Right cardiac atrium (tissue), 5 donors: ENCODE measurements at regions not wholly inside any gene's neighbourhood (a gene's known extent, or its start where the extent isn't known, plus 50 kb on each side); places are given as distances from the start of the nearest gene placed in this dataset.
A peak's percentile ranks its signal among the peaks of the same experiment; 100 is the strongest.

Experiments used
- ATAC-seq, 2 donors: fragments of 200-7000 bp; cut with Tn5 transposase; one replicate each; pipeline versions ENCODE4 v1.8.0 to v1.9.1; 2020; ENCODE audit warnings: moderate library complexity in 2 of 2, mild to moderate bottlenecking in 1 of 2
- DNase-seq, 3 donors: peaks; one replicate each; pipeline ENCODE4 v3.0.0-alpha.2; 2020
- H3K27ac ChIP-seq: one replicate; pipeline ENCODE4 v1.5.1; 2013; ENCODE audit warnings: mild to moderate bottlenecking, low read length, control low read depth, moderate library complexity
- H3K27me3 ChIP-seq: one replicate; pipeline ENCODE4 v1.6.1; 2013; ENCODE audit not compliant: control insufficient read depth, insufficient read depth
- H3K4me1 ChIP-seq: one replicate; pipeline ENCODE4 v1.6.1; 2013; ENCODE audit warnings: low read length; ENCODE audit not compliant: control insufficient read depth, insufficient read depth
- H3K4me3 ChIP-seq: one replicate; pipeline ENCODE4 v1.5.1; 2013; ENCODE audit warnings: low read length, control low read depth
- H3K9me3 ChIP-seq: one replicate; pipeline ENCODE4 v1.6.1; 2013; ENCODE audit warnings: low read length; ENCODE audit not compliant: control insufficient read depth
- WGBS: extraction: QIAGEN DNeasy Blood & Tissue Kit; methylation state at CpG from one replicate; pipeline ENCODE4 v1.1.7; 2013; 5-methylcytosine and 5-hydroxymethylcytosine counted together
- intact Hi-C, 4 donors: fragments of 100-400 bp; cut with DNase I; formaldehyde crosslinking; loops; one replicate each; pipeline versions ENCODE4 v1.11.0 to v1.14.0; 2022 to 2023
- donor health status: healthy with polysubstance abuse.
- donor health status: DM: no; HTN: yes; CAD: no.
- donor health status: DM: no; HTN: no; CAD: no.
- donor health status: DM: no; HTN: yes; CAD: no; lungs with severe emphysema.
- donor health status: DM: yes; HTN: yes; CAD: no.

- DNase-seq (peak in 2 of 3 donors; percentile 78), ATAC-seq (peak in 1 of 2 donors; percentile 34)
- H3K4me1 ChIP-seq: peaks cover 13% of the 10 kb centered on the region
- intact Hi-C loops: loop anchor here (5.0 to 10.0 kb wide), 4 partner anchors 47 to 137 kb away; partner anchors contain the start of gene BCOR (in 2 of the 4)
- no peaks in the 10 kb centered on the region for H3K27me3 ChIP-seq
- peak overlapping the region; percentile 34 for H3K27ac ChIP-seq
- WGBS: 41% methylated on average over 60 of the region's 60 CpGs
- no peak overlapping the region for H3K4me3 ChIP-seq
- no peaks in the 10 kb centered on the region for H3K9me3 ChIP-seq
Observed at GRCh38 chrX:40151211-40152172, 53.7 kb upstream of the BCOR start.

DNA sequence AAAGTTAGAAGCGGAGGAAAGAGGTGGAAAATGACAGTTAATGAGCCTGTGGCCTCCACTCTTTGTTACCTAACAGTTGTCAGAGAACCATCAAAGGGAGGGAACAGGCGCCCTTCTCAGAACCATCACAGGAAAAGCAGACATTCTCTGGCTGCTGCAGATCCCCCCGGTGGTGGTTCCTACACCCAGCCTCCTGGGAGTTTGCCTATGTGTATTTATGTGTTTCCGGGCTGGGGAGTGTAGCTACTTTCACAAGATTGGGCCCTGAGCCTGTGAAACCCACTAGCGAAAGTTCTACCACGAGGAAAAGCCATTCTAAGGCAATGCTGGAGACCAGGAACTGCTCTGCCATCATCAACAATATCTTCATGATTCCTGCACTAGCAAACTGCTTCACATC, 52.7 kb upstream of the BCOR start:
- ATAC-seq: no peak
- H3K9me3 ChIP-seq: no peaks in the 10 kb centered on the region
- 58% methylated on average over 6 of the region's 6 CpGs for WGBS
- no peak for DNase-seq
- no peak overlapping the region for H3K4me3 ChIP-seq
- no peaks in the 10 kb centered on the region for H3K27me3 ChIP-seq
- H3K4me1 ChIP-seq: peaks cover 13% of the 10 kb centered on the region
- intact Hi-C loops: loop anchor here (5.0 to 10.0 kb wide), 4 partner anchors 46 to 136 kb away; partner anchors contain the start of gene BCOR (in 2 of the 4)
- H3K27ac ChIP-seq: no peak overlapping the region

DNA sequence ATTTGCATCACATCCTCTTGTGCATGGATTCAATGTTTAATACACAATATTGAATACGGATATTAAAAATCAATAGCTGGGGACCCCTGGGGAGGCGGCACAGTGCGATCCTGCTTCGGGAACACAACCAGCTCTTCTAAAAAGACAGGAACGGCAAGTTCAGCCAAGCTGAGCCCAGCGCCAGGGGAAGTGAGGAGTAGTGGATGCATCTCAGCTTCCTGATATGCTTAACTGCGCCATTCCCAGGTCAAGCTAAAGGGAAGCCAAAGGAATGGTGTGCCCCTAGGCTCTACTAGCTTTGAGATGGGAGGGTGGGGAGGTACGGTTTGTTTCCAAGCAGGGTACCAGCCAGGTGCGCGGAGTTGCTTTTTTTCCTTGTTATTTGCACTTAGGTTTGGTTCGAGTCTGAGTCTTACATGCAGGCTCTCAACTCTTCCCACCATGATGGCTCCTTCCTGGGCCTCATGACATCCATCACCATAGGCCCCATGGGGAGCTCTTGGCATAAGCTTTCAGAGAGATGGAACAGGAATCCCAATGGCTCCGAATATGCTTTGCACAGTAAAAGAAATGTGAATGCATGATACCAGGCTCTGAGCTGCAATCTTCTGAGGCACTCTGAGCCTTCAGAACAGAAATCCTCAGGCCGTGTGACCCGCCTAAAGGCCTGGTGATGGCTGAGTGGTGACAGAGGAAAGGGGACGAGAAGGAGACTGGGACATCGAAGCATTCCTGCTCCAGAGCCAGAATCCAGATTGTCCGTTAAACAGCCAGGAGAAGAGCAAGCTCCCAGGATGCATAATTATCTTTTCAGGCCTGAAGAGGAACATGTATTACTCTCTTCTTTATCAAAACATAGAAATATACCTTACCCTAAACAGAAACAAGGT, 51.8 kb upstream of the BCOR start:
- ATAC-seq (no peak), DNase-seq (peak in 1 of 3 donors; percentile 42)
- 48% methylated on average over 17 of the region's 17 CpGs for WGBS
- Histone ChIP-seq H3K9me3 (no peaks in the 10 kb centered on the region), H3K27me3 (no peaks in the 10 kb centered on the region), H3K4me1 (peaks cover 13% of the 10 kb centered on the region), H3K27ac (peak overlapping the region; percentile 39), H3K4me3 (no peak overlapping the region)
- intact Hi-C loops: loop anchor here (5.0 to 10.0 kb wide), 6 partner anchors 37 to 135 kb away; partner anchors contain the start of gene BCOR (in 2 of the 4)

- no peaks in the 10 kb centered on the region for H3K9me3 ChIP-seq
- intact Hi-C loops: loop anchor here in 2 of 4 donors (5.0 kb wide), 2 partner anchors 36 to 41 kb away; no protein-coding TSS in a partner anchor
- no peak overlapping the region for H3K4me3 ChIP-seq
- ATAC-seq: no peak
- H3K27ac ChIP-seq: peak overlapping the region; percentile 39
- H3K27me3 ChIP-seq: no peaks in the 10 kb centered on the region
- WGBS: 46% methylated on average over 24 of the region's 24 CpGs
- peaks cover 13% of the 10 kb centered on the region for H3K4me1 ChIP-seq
- peak in 1 of 3 donors; percentile 48 for DNase-seq
Observed at GRCh38 chrX:40148385-40149285, 50.9 kb upstream of the BCOR start.

GRCh38 chrX:40147971-40148370, 50.2 kb upstream of the BCOR start:
- Histone ChIP-seq H3K27ac (no peak overlapping the region), H3K9me3 (no peaks in the 10 kb centered on the region), H3K4me1 (peaks cover 13% of the 10 kb centered on the region), H3K27me3 (no peaks in the 10 kb centered on the region), H3K4me3 (no peak overlapping the region)
- intact Hi-C loops: loop anchor here in 2 of 4 donors (5.0 kb wide), 2 partner anchors 36 to 41 kb away; no protein-coding TSS in a partner anchor
- DNase-seq (no peak), ATAC-seq (no peak)
- 69% methylated on average over 22 of the region's 22 CpGs for WGBS
